Superior temporal gyrus (tissue), 1 donor: ENCODE measurements at regions not wholly inside any gene's neighbourhood (a gene's known extent, or its start where the extent isn't known, plus 50 kb on each side); places are given as distances from the start of the nearest gene placed in this dataset.
"Not testable (repeated sequence)": the region's sequence is repeated elsewhere in the genome, so short reads cannot be mapped to it uniquely, and the experiment has no call there.

Experiments used
- DNase-seq: peaks from one replicate; pipeline ENCODE4 v3.0.0-alpha.2; 2016; ENCODE audit errors: extremely low spot score

GRCh38 chr2:75432761-75433361 lies 127.9 kb downstream of the EVA1A start:
- no peak for DNase-seq

DNA sequence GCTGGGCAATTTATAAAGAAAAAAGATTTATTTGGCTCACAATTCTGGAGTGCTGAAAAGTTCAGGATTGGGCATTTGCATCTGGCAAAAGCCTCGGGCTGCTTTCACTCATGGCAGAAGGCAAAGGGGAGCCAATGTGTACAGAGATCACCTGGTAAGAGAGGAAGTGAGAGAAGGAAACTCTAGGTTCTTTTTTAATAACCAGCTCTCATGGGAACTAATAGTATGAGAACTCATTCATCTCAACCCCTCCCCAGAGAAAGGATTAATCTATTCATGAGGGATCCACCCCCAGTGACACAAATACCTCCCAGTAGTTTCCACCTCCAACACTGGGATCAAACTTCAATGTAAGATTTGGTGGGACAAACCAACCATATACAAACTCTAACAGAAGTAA lies 129.0 kb downstream of the EVA1A start:
- DNase-seq, result no peak

GRCh38 chr2:75431276-75431675 lies 129.5 kb downstream of the EVA1A start:
- DNase-seq, result no peak

DNA sequence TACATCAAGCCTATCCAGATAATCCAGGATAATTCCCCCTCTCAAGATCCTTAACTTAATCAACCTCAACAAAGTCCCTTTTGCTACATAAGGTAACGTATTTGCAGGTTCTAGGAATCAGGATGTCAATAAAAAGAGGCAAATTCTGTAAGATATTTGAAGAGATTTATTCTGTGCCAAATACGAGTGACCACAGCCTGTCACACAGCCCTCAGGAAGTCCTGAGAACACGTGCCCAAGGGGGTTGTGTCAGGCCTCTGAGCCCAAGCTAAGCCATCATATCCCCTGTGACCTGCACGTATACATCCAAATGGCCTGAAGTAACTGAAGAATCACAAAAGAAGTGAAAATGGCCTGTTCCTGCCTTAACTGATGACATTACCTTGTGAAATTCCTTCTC lies 130.3 kb downstream of the EVA1A start:
- not testable (repeated sequence) for DNase-seq

DNA sequence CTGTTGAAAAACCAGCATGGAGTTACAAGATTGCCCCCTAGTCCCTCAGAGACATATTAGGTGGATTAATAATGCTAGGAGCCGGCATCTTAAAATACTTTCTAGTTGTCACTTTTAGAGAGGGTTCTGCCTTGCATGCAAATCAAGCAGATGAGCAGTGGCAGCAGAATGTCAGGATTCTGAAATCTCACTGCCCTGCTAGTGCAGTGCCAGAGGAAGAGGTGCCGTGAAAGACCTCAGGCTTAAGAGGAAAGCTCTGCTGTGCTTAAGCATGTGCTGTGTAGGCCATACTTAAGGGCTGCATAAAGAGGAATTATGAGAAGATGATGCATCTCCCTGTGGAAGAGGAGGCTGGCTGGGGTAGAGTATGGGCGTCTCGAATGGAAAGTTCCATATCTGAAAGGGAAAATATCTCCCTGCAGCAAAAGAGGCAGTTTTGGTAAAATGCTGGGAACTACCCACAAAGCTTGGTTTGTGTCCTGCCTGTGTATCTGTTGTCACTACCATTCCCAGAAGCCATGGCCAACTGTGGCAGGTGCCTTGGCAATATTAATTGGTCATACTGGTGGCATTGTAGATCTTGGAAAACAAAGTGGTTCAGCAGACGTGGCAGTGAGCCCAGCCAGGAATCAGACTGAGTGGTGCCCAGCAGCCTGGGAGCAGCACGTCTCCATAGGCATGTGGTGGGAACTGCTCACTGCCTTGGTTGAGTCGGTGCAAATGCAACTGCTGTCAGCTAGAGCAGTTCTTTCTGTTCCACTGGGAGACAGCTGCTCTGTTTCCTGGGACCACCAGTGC lies 131.9 kb downstream of the EVA1A start:
- DNase-seq, result peak; percentile 15

DNA sequence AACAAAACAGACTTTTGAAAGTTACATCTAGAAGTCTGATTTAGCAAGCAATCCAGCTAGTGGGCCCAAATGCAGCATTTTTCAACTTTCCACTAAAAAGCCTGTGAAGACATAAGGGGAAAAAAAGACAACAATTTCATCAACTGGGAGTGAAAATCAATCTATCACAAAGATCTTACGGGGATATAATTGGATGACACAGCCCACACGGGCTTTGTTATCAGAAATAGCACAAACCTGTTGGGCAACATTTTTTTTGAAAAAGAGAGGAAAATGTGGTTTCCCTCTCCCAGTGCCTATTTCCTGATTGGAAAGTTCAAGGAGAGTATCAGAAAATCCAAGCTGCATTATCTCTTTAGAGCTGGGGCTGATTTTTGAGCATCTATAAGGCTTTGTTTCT lies 132.7 kb downstream of the EVA1A start:
- DNase-seq, result no peak

DNA sequence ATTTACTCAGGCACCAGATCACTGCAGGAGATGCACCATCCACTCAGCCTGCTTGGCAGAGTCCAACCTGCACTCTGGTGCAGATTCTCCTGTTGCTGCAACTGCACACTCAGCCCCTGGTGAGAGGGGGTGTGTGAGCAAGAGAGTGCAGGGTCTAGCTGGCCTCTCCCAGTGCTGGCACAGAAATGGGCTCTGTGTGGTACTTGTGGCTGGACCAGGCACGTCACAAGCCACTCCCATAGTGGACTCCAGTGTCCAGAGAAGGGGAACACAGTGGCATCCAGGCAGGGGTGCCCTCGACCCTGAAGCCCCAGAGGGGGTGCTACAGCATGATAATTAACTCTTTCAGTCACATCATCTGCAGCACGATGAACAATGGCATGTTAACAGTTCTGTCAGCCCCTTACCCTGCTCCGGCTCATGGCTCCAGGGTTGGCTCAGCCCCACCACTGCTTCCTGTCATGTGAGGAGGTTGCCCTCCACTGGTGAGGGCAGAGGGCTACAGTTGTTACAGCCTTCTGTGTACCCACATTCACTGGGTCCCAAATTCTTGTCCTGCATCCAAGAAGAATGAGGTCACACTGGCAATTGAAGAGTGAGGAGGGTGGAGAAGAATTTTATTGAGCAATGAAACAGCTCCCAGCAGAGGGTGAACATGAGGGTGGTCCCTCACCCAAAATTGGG lies 135.7 kb downstream of the EVA1A start:
- DNase-seq, result no peak

- no peak for DNase-seq
Observed at GRCh38 chr2:75421986-75422385, 138.8 kb downstream of the EVA1A start.

GRCh38 chr2:75416420-75417342 lies 144.1 kb downstream of the EVA1A start:
- no peak for DNase-seq

DNA sequence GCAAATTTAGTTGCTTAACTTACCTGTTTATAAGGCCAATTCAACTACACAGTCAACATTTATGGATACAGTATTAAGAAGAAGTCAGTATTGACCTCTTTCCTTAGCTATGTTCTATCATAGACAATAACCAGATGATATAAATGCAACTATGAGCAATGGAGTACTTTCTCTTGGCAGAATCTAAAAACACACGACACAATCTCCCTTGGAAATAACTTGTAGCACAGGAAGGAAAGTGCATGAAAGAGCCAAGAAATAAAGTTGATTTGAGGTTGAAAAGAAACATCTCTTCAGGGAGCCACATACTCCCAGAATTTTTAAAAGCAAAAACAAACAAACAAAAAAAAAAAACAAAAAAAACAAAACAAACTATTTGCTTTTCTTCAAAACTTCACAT lies 145.0 kb downstream of the EVA1A start:
- no peak for DNase-seq

- DNase-seq, result no peak
Observed at GRCh38 chr2:75415111-75415626, 145.6 kb downstream of the EVA1A start.

GRCh38 chr2:75411574-75411973 lies 149.2 kb downstream of the EVA1A start:
- no peak for DNase-seq

DNA sequence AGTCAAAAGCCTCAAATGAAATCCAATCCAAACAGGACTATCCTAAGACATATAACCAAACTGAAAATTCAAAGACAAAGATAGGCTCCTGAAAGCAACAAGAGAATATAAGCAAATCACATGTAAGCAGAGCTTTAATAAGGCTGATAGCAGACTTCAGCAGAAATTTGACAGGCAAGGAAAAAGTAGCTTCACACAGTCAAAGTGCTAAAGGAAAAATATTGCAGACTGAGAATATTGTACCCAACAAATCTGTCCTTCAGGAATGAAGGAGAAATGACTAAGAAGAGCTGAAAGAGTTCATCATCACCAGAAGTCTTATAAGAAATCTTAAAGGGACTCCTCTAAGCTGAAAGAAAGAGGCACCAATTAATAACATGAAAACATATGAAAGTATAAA lies 150.0 kb downstream of the EVA1A start:
- DNase-seq, result no peak

- DNase-seq, result no peak
Observed at GRCh38 chr2:75408771-75409170, 152.0 kb downstream of the EVA1A start.

- no peak for DNase-seq
Observed at GRCh38 chr2:75407038-75407530, 153.7 kb downstream of the EVA1A start.

DNA sequence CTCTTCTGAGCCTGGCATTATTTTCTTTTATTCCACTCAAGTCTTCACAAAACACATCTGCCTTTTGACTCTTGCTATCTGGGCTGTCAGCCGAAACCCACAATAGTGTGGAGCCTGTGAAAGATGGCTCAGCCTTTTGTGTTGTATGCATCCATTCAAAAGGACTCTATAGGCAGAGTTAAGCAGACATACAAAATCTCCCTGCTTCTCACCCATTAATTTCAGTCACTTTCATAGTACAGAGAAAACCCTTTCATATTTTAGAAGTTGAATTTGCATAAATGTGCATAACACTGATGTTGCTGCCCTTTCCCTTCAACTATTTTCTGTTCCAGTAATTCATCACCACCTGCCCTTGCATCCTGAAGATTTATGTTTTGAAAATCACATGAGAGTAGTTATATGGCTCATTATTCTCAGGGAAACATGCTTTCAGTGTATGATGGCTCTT lies 154.6 kb downstream of the EVA1A start:
- no peak for DNase-seq

GRCh38 chr2:75405000-75405399 lies 155.7 kb downstream of the EVA1A start:
- no peak for DNase-seq

GRCh38 chr2:75403991-75404428 lies 156.7 kb downstream of the EVA1A start:
- DNase-seq, result peak; percentile 77

DNA sequence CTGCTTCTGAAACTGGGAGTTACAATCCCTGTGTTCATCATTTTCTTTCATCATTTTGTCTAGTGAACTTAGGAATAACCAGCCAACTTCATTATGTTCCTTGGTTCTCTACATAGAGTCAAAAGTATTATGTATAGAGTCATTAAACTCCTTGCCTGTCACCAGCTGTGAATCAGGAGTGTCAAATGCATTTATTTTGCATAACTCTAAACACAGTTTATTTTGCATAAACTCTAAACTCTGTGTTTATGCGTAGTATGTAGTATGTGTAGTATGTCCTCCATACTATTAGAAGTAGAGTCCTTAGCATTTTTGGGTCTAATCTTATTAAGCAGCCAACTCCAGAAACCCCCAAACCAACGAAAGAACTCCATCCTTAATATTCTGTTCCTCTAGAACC lies 164.4 kb downstream of the EVA1A start:
- DNase-seq, result no peak

GRCh38 chr2:75394764-75395163 lies 166.0 kb downstream of the EVA1A start:
- DNase-seq, result not testable (repeated sequence)

- no peak for DNase-seq
Observed at GRCh38 chr2:75390169-75390568, 170.6 kb downstream of the EVA1A start.
